PC-3 (cell line): ENCODE measurements at regions not wholly inside any gene's neighbourhood (a gene's known extent, or its start where the extent isn't known, plus 50 kb on each side); places are given as distances from the start of the nearest gene placed in this dataset.

Experiments
- CTCF ChIP-seq: fragments of 300-600 bp; sonication (generic); conservative IDR thresholded peaks from 2 replicates; pipeline ENCODE4 v1.5.1; 2017; ENCODE audit warnings: antibody characterized with exemption, low read depth, mild to moderate bottlenecking, low read length
- EZH2 ChIP-seq: fragments of 300-600 bp; sonication (generic); IDR thresholded peaks from one replicate; pipeline ENCODE4 v1.6.1; 2017; ENCODE audit warnings: antibody characterized with exemption, mild to moderate bottlenecking, low read length; ENCODE audit not compliant: unreplicated experiment

DNA sequence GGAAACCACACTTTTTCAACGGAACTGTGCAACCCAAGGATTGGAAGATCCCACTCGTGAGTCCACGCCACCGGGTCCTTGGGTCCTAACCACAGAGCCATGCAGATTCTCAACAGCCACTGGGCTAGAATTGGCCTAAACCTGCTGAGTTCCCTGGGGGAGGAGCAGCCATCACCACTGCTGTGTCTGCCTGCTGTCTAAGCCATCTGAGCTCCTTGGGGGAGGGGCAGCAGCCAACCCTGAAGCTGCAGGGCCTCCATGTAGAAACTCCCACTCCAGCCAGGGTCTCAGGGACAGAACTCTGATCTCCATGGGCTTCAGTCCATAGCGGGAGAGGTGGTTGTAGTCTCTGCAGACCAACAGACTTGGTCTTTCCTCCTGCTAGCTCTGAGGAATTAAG, 154.6 kb upstream of the VGLL2 start:
- no peak for TF ChIP-seq CTCF
- no peak for TF ChIP-seq EZH2
